ENCODE measurements at regions not wholly inside any gene's neighbourhood (a gene's known extent, or its start where the extent isn't known, plus 50 kb on each side); places are given as distances from the start of the nearest gene placed in this dataset.

DNA sequence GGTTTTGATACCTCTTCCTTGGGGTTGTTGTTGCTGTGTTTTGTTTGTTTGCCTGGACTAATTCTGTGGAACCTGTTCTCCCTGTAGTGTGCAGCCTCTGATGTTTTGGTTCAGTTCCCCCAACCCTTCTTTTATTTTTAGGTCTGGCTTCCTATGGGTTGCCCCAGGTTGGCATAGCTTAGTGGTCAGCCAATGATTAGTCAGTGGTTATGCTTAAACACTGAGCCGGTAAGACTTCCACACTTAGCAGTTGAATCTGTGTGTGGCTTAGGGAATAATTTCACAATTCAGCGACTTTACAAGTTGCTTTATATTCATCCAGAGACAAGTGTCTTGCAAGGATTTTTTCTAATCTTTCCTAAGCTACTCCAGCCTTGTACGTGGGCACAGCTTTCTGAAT is 78.6 kb upstream of the CLPB start:
- no peaks in the 10 kb centered on the region for H3K27me3 ChIP-seq (ENCODE audit: control insufficient read depth in 2 of 2, insufficient read depth in 2 of 2, low read length in 2 of 2)
- H3K27ac ChIP-seq (ENCODE audit: low read depth in 2 of 2, low read length in 2 of 2) = no peak overlapping the region
- peaks cover 0 to 6% of the 10 kb centered on the region in 2 donors for H3K9me3 ChIP-seq (ENCODE audit: control insufficient read depth in 2 of 2, low read length in 2 of 2)
- no peaks in the 10 kb centered on the region for H3K36me3 ChIP-seq (ENCODE audit: control insufficient read depth in 2 of 2, insufficient read depth in 2 of 2, low read length in 2 of 2)
- no peak overlapping the region for H3K4me3 ChIP-seq (ENCODE audit: low read length in 2 of 2)
- no peak overlapping the region for H3K9ac ChIP-seq (ENCODE audit: low read depth in 1 of 2, low read length in 2 of 2)
- H3K4me1 ChIP-seq (ENCODE audit: control insufficient read depth in 2 of 2, insufficient read depth in 2 of 2, low read length in 2 of 2) = no peaks in the 10 kb centered on the region

DNA sequence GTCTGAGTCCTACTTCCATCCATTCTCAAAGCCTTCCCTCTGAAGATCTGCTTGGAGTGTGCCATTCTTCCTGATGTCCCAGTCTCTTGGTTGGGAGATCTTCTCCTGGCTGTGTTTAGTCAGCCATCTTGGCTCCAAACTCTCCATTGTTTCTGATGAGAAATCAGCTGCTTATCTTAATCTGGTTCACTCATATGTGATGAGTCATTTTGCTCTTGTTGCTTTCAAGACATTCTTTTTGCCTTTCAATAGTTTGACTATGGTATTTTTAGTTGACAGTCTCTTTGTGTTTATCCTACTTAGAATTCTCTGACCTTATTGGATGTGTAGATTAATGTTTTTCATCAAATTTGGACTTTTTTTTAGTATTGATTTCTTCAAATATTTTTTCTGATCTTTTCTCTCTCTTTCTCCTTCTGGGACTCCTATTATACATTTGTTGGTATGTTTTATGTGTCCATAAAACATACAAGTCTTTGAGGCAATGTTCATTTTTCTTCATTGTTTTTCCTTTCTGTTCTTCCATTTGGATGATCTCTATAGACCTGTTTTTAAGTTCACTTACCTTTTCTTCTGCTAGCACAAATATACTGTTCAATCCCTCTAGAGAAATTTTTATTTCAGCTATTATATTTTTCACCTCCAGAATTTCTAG is 77.2 kb upstream of the CLPB start:
- no peaks in the 10 kb centered on the region for H3K36me3 ChIP-seq (ENCODE audit: control insufficient read depth in 2 of 2, insufficient read depth in 2 of 2, low read length in 2 of 2)
- no peaks in the 10 kb centered on the region for H3K27me3 ChIP-seq (ENCODE audit: control insufficient read depth in 2 of 2, insufficient read depth in 2 of 2, low read length in 2 of 2)
- no peak overlapping the region for H3K27ac ChIP-seq (ENCODE audit: low read depth in 2 of 2, low read length in 2 of 2)
- H3K9me3 ChIP-seq (ENCODE audit: control insufficient read depth in 2 of 2, low read length in 2 of 2) = peaks cover 0 to 8% of the 10 kb centered on the region in 2 donors
- no peak overlapping the region for H3K4me3 ChIP-seq (ENCODE audit: low read length in 2 of 2)
- no peak overlapping the region for H3K9ac ChIP-seq (ENCODE audit: low read depth in 1 of 2, low read length in 2 of 2)
- no peaks in the 10 kb centered on the region for H3K4me1 ChIP-seq (ENCODE audit: control insufficient read depth in 2 of 2, insufficient read depth in 2 of 2, low read length in 2 of 2)

DNA sequence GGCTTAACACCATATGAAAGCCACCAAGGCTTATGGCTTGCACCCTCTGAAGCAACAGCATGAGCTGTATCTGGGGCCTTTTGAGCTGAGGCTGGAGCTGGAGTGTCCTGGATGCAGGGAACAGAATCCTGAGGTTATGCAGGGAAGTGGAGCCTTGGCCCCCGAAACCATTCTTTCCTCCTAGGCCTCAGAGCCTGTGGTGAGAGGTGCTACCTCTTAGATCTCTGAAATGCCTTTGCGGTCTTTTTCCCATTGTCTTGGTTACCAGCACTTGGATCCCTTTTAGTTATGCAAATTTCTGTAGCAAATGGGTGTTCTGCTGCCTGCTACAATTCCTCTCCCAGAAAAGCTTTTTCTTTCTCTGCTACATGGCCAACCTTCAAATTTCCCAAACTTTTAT is 72.7 kb upstream of the CLPB start:
- Histone ChIP-seq H3K27ac (ENCODE audit: low read depth in 2 of 2, low read length in 2 of 2) (no peak overlapping the region), H3K4me1 (ENCODE audit: control insufficient read depth in 2 of 2, insufficient read depth in 2 of 2, low read length in 2 of 2) (no peaks in the 10 kb centered on the region), H3K9ac (ENCODE audit: low read depth in 1 of 2, low read length in 2 of 2) (no peak overlapping the region), H3K36me3 (ENCODE audit: control insufficient read depth in 2 of 2, insufficient read depth in 2 of 2, low read length in 2 of 2) (no peaks in the 10 kb centered on the region), H3K4me3 (ENCODE audit: low read length in 2 of 2) (no peak overlapping the region), H3K27me3 (ENCODE audit: control insufficient read depth in 2 of 2, insufficient read depth in 2 of 2, low read length in 2 of 2) (no peaks in the 10 kb centered on the region), H3K9me3 (ENCODE audit: control insufficient read depth in 2 of 2, low read length in 2 of 2) (peaks cover 0 to 8% of the 10 kb centered on the region in 2 donors)

DNA sequence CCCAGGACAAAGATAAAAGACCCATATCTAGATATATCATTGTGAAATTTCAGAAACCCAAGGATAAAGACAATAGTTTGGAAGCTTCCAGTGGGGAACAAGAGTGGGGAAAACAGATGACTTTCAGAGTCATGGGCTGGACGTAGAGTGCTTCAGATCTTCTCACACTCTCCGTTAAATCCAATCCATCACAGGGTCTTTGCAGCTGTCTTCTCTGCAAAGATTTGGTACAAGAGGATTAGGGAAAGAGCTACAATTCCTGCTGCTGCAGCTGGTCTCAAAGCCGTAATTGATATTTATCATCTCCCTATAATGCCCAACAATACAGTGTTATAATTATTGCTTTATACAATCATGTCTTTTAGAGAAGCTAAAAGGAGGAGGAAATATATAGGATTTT is 63.4 kb upstream of the CLPB start:
- no peaks in the 10 kb centered on the region for H3K9me3 ChIP-seq (ENCODE audit: control insufficient read depth in 2 of 2, low read length in 2 of 2)
- H3K4me3 ChIP-seq (ENCODE audit: low read length in 2 of 2) = no peak overlapping the region
- no peak overlapping the region for H3K27ac ChIP-seq (ENCODE audit: low read depth in 2 of 2, low read length in 2 of 2)
- H3K9ac ChIP-seq (ENCODE audit: low read depth in 1 of 2, low read length in 2 of 2) = no peak overlapping the region
- H3K27me3 ChIP-seq (ENCODE audit: control insufficient read depth in 2 of 2, insufficient read depth in 2 of 2, low read length in 2 of 2) = no peaks in the 10 kb centered on the region
- H3K36me3 ChIP-seq (ENCODE audit: control insufficient read depth in 2 of 2, insufficient read depth in 2 of 2, low read length in 2 of 2) = no peaks in the 10 kb centered on the region
- peaks cover 0 to 4% of the 10 kb centered on the region in 2 donors for H3K4me1 ChIP-seq (ENCODE audit: control insufficient read depth in 2 of 2, insufficient read depth in 2 of 2, low read length in 2 of 2)

DNA sequence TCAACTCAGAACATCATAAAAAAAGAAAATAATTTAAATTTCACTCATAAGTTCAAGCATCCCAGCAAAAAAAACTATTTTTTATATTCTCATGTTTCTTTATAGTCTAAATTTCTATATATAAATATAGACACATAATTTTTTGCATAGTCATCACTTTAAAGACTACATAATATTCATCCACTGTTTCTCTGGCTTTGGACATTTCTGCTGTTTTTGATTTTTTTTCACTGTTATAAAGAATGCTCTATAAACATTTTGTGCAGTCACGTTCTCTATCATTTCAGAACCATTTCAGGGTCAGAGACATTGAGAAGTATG is 59.7 kb upstream of the CLPB start:
- no peaks in the 10 kb centered on the region for H3K9me3 ChIP-seq (ENCODE audit: control insufficient read depth in 2 of 2, low read length in 2 of 2)
- H3K27me3 ChIP-seq (ENCODE audit: control insufficient read depth in 2 of 2, insufficient read depth in 2 of 2, low read length in 2 of 2) = no peaks in the 10 kb centered on the region
- H3K4me3 ChIP-seq (ENCODE audit: low read length in 2 of 2) = no peak overlapping the region
- H3K9ac ChIP-seq (ENCODE audit: low read depth in 1 of 2, low read length in 2 of 2) = no peak overlapping the region
- H3K4me1 ChIP-seq (ENCODE audit: control insufficient read depth in 2 of 2, insufficient read depth in 2 of 2, low read length in 2 of 2) = peaks cover 0 to 4% of the 10 kb centered on the region in 2 donors
- H3K36me3 ChIP-seq (ENCODE audit: control insufficient read depth in 2 of 2, insufficient read depth in 2 of 2, low read length in 2 of 2) = no peaks in the 10 kb centered on the region
- no peak overlapping the region for H3K27ac ChIP-seq (ENCODE audit: low read depth in 2 of 2, low read length in 2 of 2)

DNA sequence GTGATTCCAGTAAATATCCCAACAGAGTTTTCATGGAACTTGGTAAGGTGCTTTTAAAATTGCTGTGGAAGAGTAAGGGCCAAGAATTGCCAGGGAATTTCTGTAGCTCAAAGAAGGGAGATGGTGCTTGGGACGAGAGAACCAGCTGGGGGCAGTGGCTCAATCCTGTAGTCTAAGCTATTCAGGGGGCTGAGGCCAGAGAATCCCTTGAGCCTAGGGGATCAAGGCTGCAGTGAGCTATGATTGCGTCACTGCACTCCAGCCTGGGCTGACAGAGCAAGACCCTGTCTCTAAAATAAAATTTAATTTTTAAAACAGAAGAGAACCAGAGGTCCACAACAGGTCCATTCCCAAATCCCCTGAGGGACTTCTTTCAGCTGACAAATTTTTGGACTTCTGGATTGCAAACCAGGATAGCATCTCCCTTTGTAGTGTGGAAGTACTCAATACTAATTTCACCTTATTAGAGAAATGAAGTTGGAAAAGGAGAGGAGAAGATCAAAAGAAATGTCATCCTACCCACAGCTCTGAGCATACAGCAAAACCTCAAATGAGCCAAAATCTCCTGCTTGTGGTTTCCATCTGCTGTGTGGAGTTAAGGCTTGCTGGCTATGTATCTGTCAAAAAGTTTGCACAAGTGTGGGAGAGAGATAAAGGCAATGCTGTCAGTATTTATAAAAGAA is 59.2 kb upstream of the CLPB start:
- no peaks in the 10 kb centered on the region for H3K9me3 ChIP-seq (ENCODE audit: control insufficient read depth in 2 of 2, low read length in 2 of 2)
- H3K4me1 ChIP-seq (ENCODE audit: control insufficient read depth in 2 of 2, insufficient read depth in 2 of 2, low read length in 2 of 2) = peaks cover 0 to under 1% of the 10 kb centered on the region in 2 donors
- H3K36me3 ChIP-seq (ENCODE audit: control insufficient read depth in 2 of 2, insufficient read depth in 2 of 2, low read length in 2 of 2) = no peaks in the 10 kb centered on the region
- no peak overlapping the region for H3K4me3 ChIP-seq (ENCODE audit: low read length in 2 of 2)
- H3K27me3 ChIP-seq (ENCODE audit: control insufficient read depth in 2 of 2, insufficient read depth in 2 of 2, low read length in 2 of 2) = no peaks in the 10 kb centered on the region
- no peak overlapping the region for H3K9ac ChIP-seq (ENCODE audit: low read depth in 1 of 2, low read length in 2 of 2)
- no peak overlapping the region for H3K27ac ChIP-seq (ENCODE audit: low read depth in 2 of 2, low read length in 2 of 2)

DNA sequence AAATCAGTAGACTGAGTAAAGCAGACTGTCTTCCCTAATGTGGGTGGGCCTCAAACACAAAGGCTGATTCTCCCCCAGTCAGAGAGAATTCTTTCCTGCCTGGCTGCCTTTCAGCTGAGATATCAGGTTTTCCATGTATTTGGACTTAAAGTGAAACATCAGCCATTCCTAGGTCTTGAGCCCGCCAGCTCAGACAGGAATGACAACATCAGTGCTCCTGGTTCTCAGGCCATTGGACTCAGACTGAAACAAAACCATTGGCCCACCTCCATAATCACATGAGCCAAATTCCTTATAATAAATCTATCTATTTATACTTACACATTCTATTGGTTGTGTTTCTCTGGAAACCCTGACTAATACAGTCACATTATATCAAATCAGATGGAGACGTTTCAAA is 56.7 kb upstream of the CLPB start:
- H3K9ac ChIP-seq (ENCODE audit: low read depth in 1 of 2, low read length in 2 of 2) = no peak overlapping the region
- H3K9me3 ChIP-seq (ENCODE audit: control insufficient read depth in 2 of 2, low read length in 2 of 2) = no peaks in the 10 kb centered on the region

More for the DNA sequence above, 56.7 kb upstream of the CLPB start:
- Histone ChIP-seq H3K27ac (ENCODE audit: low read depth in 2 of 2, low read length in 2 of 2) (no peak overlapping the region), H3K4me1 (ENCODE audit: control insufficient read depth in 2 of 2, insufficient read depth in 2 of 2, low read length in 2 of 2) (no peaks in the 10 kb centered on the region), H3K27me3 (ENCODE audit: control insufficient read depth in 2 of 2, insufficient read depth in 2 of 2, low read length in 2 of 2) (no peaks in the 10 kb centered on the region), H3K36me3 (ENCODE audit: control insufficient read depth in 2 of 2, insufficient read depth in 2 of 2, low read length in 2 of 2) (no peaks in the 10 kb centered on the region), H3K4me3 (ENCODE audit: low read length in 2 of 2) (no peak overlapping the region)

Measured in mucosa of rectum (tissue), 2 donors.